ENCODE measurements at regions not wholly inside any gene's neighbourhood (a gene's known extent, or its start where the extent isn't known, plus 50 kb on each side); places are given as distances from the start of the nearest gene placed in this dataset.

DNA sequence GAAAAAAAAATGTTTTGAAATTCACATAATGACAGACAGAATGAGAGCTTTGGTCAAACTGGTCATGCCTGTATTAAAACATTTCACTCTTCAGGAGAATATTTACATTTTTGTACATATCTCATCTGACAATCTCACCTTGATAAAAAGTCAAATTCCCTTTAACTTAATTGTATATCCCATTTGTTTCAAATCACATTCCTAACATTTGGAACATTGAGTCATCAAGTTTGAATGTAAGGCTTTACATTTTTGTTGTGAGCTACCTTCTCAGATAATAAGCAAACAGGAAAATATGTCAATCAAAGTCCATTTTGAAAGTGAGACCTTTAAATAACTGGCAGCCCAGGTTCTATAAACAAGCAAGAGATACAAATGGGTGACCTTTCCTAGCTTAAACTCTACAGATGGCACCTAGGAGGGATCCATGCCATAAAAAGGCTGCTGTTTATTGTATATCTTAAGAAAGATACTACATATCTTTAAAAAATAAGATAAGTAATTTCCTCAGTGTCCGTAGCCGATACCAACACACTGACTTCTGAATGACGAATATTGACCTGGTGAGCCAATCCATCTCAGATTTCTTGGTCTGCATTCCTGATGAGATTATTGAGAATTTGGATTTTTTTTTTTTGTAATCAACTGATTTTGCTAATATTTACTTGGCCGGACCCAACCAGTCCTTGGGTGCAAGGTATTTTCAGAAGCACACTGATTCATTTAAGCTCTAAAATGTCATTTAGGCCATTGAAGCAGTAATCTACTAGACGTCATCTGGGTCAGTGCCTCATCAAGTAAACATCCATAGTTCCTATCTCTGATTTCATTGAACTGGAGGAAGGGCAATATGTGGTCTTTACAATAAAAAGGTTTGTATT is 259.6 kb downstream of the BTG1 start:
- TF ChIP-seq, protein P1, sequence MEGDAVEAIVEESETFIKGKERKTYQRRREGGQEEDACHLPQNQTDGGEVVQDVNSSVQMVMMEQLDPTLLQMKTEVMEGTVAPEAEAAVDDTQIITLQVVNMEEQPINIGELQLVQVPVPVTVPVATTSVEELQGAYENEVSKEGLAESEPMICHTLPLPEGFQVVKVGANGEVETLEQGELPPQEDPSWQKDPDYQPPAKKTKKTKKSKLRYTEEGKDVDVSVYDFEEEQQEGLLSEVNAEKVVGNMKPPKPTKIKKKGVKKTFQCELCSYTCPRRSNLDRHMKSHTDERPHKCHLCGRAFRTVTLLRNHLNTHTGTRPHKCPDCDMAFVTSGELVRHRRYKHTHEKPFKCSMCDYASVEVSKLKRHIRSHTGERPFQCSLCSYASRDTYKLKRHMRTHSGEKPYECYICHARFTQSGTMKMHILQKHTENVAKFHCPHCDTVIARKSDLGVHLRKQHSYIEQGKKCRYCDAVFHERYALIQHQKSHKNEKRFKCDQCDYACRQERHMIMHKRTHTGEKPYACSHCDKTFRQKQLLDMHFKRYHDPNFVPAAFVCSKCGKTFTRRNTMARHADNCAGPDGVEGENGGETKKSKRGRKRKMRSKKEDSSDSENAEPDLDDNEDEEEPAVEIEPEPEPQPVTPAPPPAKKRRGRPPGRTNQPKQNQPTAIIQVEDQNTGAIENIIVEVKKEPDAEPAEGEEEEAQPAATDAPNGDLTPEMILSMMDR (IDR thresholded peaks at IDR 0.05; ENCODE audit: low read length): no peak
- no peak for TF ChIP-seq EZH2phosphoT487 (IDR thresholded peaks at IDR 0.05; ENCODE audit: low read length)
- TF ChIP-seq EZH2 (optimal IDR thresholded peaks at IDR 0.05; ENCODE audit: low read depth, low read length): no peak
